KMS-11 (cell line): ENCODE measurements at regions not wholly inside any gene's neighbourhood (a gene's known extent, or its start where the extent isn't known, plus 50 kb on each side); places are given as distances from the start of the nearest gene placed in this dataset.
A peak's percentile ranks its signal among the peaks of the same experiment; 100 is the strongest.

ENCODE experiments used
- H2AFZ ChIP-seq: fragments of 200-600 bp; sonication (generic); 2 replicates; pipeline ENCODE4 v1.6.1; 2016; ENCODE audit warnings: antibody characterized with exemption, mixed run types, low read depth
- H3K27ac ChIP-seq: fragments of 200-600 bp; sonication (generic); 2 replicates; pipeline ENCODE4 v1.6.1; 2016; ENCODE audit warnings: mild to moderate bottlenecking, mixed run types
- H3K27me3 ChIP-seq: fragments of 200-600 bp; sonication (generic); 2 replicates; pipeline ENCODE4 v1.6.1; 2017; ENCODE audit warnings: mild to moderate bottlenecking, low read depth, mixed run types, moderate library complexity; ENCODE audit not compliant: insufficient read depth
- H3K36me3 ChIP-seq: fragments of 200-600 bp; sonication (generic); 2 replicates; pipeline ENCODE4 v1.6.1; 2017; ENCODE audit warnings: mild to moderate bottlenecking, mixed run types; ENCODE audit not compliant: insufficient read depth
- H3K4me1 ChIP-seq: fragments of 200-600 bp; sonication (generic); 2 replicates; pipeline ENCODE4 v1.6.1; 2016; ENCODE audit warnings: mild to moderate bottlenecking, low read depth, mixed run types; ENCODE audit not compliant: poor library complexity, severe bottlenecking
- H3K4me2 ChIP-seq: fragments of 200-600 bp; sonication (generic); 2 replicates; pipeline ENCODE4 v1.7.0; 2016; ENCODE audit warnings: mild to moderate bottlenecking, mixed run types
- H3K4me3 ChIP-seq: fragments of 200-600 bp; sonication (generic); IDR thresholded peaks from 2 replicates; pipeline ENCODE4 v1.6.1; 2017; ENCODE audit warnings: low read depth, low read length, mixed read lengths; ENCODE audit not compliant: insufficient read depth
- H3K79me2 ChIP-seq: fragments of 200-600 bp; sonication (generic); 2 replicates; pipeline ENCODE4 v1.6.1; 2016; ENCODE audit warnings: low read depth, mixed run types; ENCODE audit not compliant: insufficient read depth
- H3K9ac ChIP-seq: fragments of 200-600 bp; sonication (generic); 2 replicates; pipeline ENCODE4 v1.6.1; 2016; ENCODE audit warnings: mild to moderate bottlenecking, mixed run types
- H4K20me1 ChIP-seq: fragments of 200-600 bp; sonication (generic); 2 replicates; pipeline ENCODE4 v1.6.1; 2016; ENCODE audit warnings: mild to moderate bottlenecking, mixed run types; ENCODE audit not compliant: insufficient read depth
- CTCF ChIP-seq: fragments of 200-600 bp; sonication (generic); conservative IDR thresholded peaks from 2 replicates; pipeline ENCODE4 v1.6.1; 2017; ENCODE audit warnings: low read depth, mild to moderate bottlenecking, antibody characterized with exemption, low read length, moderate library complexity, mixed read lengths

DNA sequence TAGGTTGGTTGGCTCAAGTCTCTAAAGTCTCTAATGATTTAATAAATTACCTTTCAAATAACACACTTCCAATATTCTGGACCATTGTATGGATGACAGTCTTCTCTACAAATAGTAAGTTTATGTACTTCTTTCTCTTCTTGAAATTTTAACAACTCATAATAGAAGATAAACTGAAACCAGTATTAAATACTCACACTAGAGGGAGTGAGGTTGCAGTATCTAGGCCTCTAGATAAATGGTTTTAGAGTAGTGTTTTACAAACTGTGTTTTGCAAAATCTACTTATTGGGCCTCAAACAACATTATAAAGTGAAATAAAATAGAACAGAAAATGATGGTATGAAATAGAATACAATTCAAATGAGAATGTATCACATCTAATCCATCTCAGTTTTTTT lies 479.9 kb upstream of the BRINP3 start:
- H2AFZ ChIP-seq = no peak overlapping the region
- no peaks in the 10 kb centered on the region for H4K20me1 ChIP-seq

DNA sequence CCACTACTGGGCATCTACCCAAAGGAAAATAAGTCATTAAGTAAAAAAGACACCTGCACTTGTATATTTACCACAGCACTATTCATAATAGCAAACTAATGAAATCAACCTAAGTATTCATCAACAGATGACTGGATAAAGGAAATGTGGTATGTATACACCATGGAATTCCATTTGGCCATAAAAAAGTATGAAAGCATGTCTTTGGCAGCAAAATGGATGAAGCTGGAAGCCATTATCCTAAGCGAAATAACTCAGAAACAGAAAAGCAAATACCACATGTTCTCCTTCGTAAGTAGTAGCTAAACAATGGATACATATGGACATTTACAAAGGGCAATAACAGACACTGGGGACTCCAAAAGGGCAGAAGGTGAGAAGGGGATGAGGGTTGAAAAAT lies 485.7 kb upstream of the BRINP3 start:
- no peaks in the 10 kb centered on the region for H4K20me1 ChIP-seq
- H3K27ac ChIP-seq = no peak overlapping the region
- TF ChIP-seq CTCF = no peak
- no peak overlapping the region for H3K4me3 ChIP-seq
- H3K79me2 ChIP-seq = no peaks in the 10 kb centered on the region
- no peak overlapping the region for H3K4me2 ChIP-seq
- no peaks in the 10 kb centered on the region for H3K4me1 ChIP-seq
- no peak overlapping the region for H2AFZ ChIP-seq
- H3K9ac ChIP-seq = no peak overlapping the region
- no peaks in the 10 kb centered on the region for H3K27me3 ChIP-seq
- no peaks in the 10 kb centered on the region for H3K36me3 ChIP-seq

More for the DNA sequence above, 479.9 kb upstream of the BRINP3 start:
- Histone ChIP-seq H3K27me3 (no peaks in the 10 kb centered on the region), H3K4me3 (no peak overlapping the region), H3K4me2 (no peak overlapping the region), H3K4me1 (no peaks in the 10 kb centered on the region), H3K36me3 (no peaks in the 10 kb centered on the region), H3K79me2 (no peaks in the 10 kb centered on the region), H3K27ac (no peak overlapping the region), H3K9ac (no peak overlapping the region)
- TF ChIP-seq CTCF = peak; percentile 22; the same call in 1 of the 2 replicates

DNA sequence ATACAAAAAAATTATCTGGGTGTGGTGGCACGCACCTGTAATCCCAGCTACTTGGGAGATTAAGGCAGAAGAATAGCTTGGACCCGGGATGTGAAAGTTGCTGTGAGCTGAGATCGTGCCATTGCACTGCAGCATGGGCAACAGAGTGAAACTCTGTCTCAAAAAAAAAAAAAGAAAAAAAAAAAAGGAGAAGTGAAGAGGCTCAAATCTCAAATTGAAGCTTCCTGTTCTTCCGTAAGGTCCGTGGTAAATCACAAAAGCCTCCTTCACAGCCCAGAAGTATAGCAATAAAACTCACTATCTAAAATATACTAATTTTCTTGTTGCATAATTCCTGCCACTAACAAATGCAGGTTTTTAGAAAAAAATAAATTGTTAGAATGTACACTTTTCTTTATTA lies 498.2 kb upstream of the BRINP3 start:
- Histone ChIP-seq H3K79me2 (no peaks in the 10 kb centered on the region), H3K36me3 (no peaks in the 10 kb centered on the region), H3K4me1 (no peaks in the 10 kb centered on the region), H3K4me3 (no peak overlapping the region), H3K27me3 (no peaks in the 10 kb centered on the region), H2AFZ (no peak overlapping the region), H3K9ac (no peak overlapping the region), H4K20me1 (no peaks in the 10 kb centered on the region), H3K4me2 (no peak overlapping the region), H3K27ac (no peak overlapping the region)
- TF ChIP-seq CTCF = no peak

DNA sequence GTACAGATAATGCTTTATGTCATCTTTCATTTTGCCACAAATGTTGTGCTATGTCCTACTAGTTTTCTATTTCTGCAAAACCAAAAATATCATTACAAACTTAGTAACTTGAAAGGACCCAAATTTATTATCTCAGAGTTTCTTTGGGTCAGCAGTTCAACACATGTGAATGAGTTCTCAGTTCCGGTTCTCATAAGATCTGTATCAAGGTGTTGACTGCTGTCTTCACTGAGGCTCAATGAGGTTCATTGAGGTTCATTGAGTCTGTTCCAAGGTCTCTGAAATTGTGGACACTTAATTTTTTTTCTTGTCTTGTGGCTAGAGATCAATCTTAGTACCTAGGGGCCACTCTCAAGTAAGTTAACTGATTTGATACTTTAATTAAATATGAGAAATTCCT lies 525.1 kb upstream of the BRINP3 start:
- H3K27ac ChIP-seq = no peak overlapping the region
- H4K20me1 ChIP-seq = no peaks in the 10 kb centered on the region
- TF ChIP-seq CTCF = no peak
- no peak overlapping the region for H2AFZ ChIP-seq
- no peak overlapping the region for H3K9ac ChIP-seq
- H3K4me2 ChIP-seq = no peak overlapping the region
- no peaks in the 10 kb centered on the region for H3K27me3 ChIP-seq
- H3K4me3 ChIP-seq = no peak overlapping the region
- H3K36me3 ChIP-seq = no peaks in the 10 kb centered on the region
- H3K79me2 ChIP-seq = no peaks in the 10 kb centered on the region
- no peaks in the 10 kb centered on the region for H3K4me1 ChIP-seq
